Liver (tissue), 8 donors: ENCODE measurements at regions not wholly inside any gene's neighbourhood (a gene's known extent, or its start where the extent isn't known, plus 50 kb on each side); places are given as distances from the start of the nearest gene placed in this dataset.

Source experiments
- DNase-seq: peaks from one replicate; pipeline ENCODE4 v3.0.0-alpha.2; 2017; ENCODE audit warnings: low spot score
- H3K27ac ChIP-seq, 2 donors: one replicate each; pipeline ENCODE4 v1.7.0; 2013; ENCODE audit warnings: inconsistent platforms in 2 of 2, low read length in 2 of 2, control low read depth in 1 of 2, low read depth in 1 of 2, mild to moderate bottlenecking in 1 of 2
- H3K27me3 ChIP-seq, 4 donors: one replicate each; pipeline versions ENCODE4 v1.6.1 to v1.7.0; 2013; ENCODE audit warnings: low read length in 3 of 4, inconsistent platforms in 1 of 4, mild to moderate bottlenecking in 1 of 4, moderate library complexity in 1 of 4; ENCODE audit not compliant: control insufficient read depth in 4 of 4, insufficient read depth in 4 of 4
- H3K36me3 ChIP-seq, 4 donors: one replicate each; pipeline versions ENCODE4 v1.6.1 to v1.7.0; 2013; ENCODE audit warnings: low read length in 3 of 4, mild to moderate bottlenecking in 3 of 4, low read depth in 1 of 4, moderate library complexity in 1 of 4; ENCODE audit not compliant: control insufficient read depth in 4 of 4, insufficient read depth in 3 of 4
- H3K4me1 ChIP-seq, 4 donors: one replicate each; pipeline versions ENCODE4 v1.6.1 to v1.7.0; 2013; ENCODE audit warnings: low read length in 3 of 4, mild to moderate bottlenecking in 3 of 4, moderate library complexity in 1 of 4; ENCODE audit not compliant: control insufficient read depth in 4 of 4, insufficient read depth in 4 of 4
- H3K4me3 ChIP-seq, 3 donors: one replicate each; pipeline versions ENCODE4 v1.6.1 to v1.7.0; 2013; ENCODE audit warnings: low read length in 3 of 3, control low read depth in 1 of 3, low read depth in 1 of 3, mild to moderate bottlenecking in 1 of 3
- H3K9ac ChIP-seq, 2 donors: one replicate each; pipeline ENCODE4 v1.7.0; 2013; ENCODE audit warnings: low read length in 2 of 2, mild to moderate bottlenecking in 2 of 2, moderate library complexity in 2 of 2, control low read depth in 1 of 2, low read depth in 1 of 2
- H3K9me3 ChIP-seq, 4 donors: one replicate each; pipeline versions ENCODE4 v1.6.1 to v1.7.0; 2013; ENCODE audit warnings: low read length in 3 of 4; ENCODE audit not compliant: control insufficient read depth in 4 of 4
- EGR1 ChIP-seq, 2 donors: IDR thresholded peaks; 2 replicates each; pipeline ENCODE4 v1.6.1; 2016 to 2018; ENCODE audit warnings: antibody characterized with exemption in 2 of 2, low read depth in 2 of 2
- FOXA1 ChIP-seq: IDR thresholded peaks from 2 replicates; pipeline ENCODE4 v1.6.1; 2016; ENCODE audit warnings: antibody characterized with exemption
- FOXA2 ChIP-seq: IDR thresholded peaks from 2 replicates; pipeline ENCODE4 v1.6.1; 2016; ENCODE audit warnings: antibody characterized with exemption
- GABPA ChIP-seq, 2 donors: IDR thresholded peaks in 1 of 2; conservative IDR thresholded peaks in 1 of 2; 2 replicates each; pipeline ENCODE4 v1.6.1; 2016; ENCODE audit warnings: antibody characterized with exemption in 2 of 2, mild to moderate bottlenecking in 1 of 2, moderate library complexity in 1 of 2
- HNF4A ChIP-seq, 2 donors: conservative IDR thresholded peaks; 2 replicates each; pipeline ENCODE4 v1.6.1; 2016; ENCODE audit warnings: antibody characterized with exemption in 2 of 2, mild to moderate bottlenecking in 2 of 2
- HNF4G ChIP-seq: IDR thresholded peaks from 2 replicates; pipeline ENCODE4 v1.6.1; 2016; ENCODE audit warnings: antibody characterized with exemption
- MAX ChIP-seq: IDR thresholded peaks from 2 replicates; pipeline ENCODE4 v1.6.1; 2016; ENCODE audit warnings: antibody characterized with exemption
- NR2F2 ChIP-seq: IDR thresholded peaks from 2 replicates; pipeline ENCODE4 v1.6.1; 2016; ENCODE audit warnings: antibody characterized with exemption
- RAD21 ChIP-seq, 2 donors: IDR thresholded peaks; 2 replicates each; pipeline ENCODE4 v1.6.1; 2016; ENCODE audit warnings: antibody characterized with exemption in 2 of 2, mild to moderate bottlenecking in 2 of 2
- REST ChIP-seq: IDR thresholded peaks from 2 replicates; pipeline ENCODE4 v1.6.1; 2016; ENCODE audit warnings: antibody characterized with exemption, mild to moderate bottlenecking
- RXRA ChIP-seq, 2 donors: IDR thresholded peaks; 2 replicates each; pipeline ENCODE4 v1.6.1; 2017 to 2018; ENCODE audit warnings: antibody characterized with exemption in 2 of 2, mild to moderate bottlenecking in 1 of 2
- TAF1 ChIP-seq: conservative IDR thresholded peaks from 2 replicates; pipeline ENCODE4 v1.6.1; 2016; ENCODE audit warnings: antibody characterized with exemption, mild to moderate bottlenecking
- YY1 ChIP-seq: IDR thresholded peaks from 2 replicates; pipeline ENCODE4 v1.6.1; 2016; ENCODE audit warnings: antibody characterized with exemption, mild to moderate bottlenecking
- WGBS: extraction: QIAGEN DNeasy Blood & Tissue Kit; methylation state at CpG from one replicate; pipeline ENCODE4 v1.1.7; 2013; 5-methylcytosine and 5-hydroxymethylcytosine counted together
- TF ChIP-seq, protein P1 (sequence below): IDR thresholded peaks from 2 replicates; pipeline ENCODE4 v1.6.1; 2016; ENCODE audit warnings: antibody characterized with exemption
- TF ChIP-seq, protein P2 (sequence below): fragments of 150-350 bp; IDR thresholded peaks from 2 replicates; pipeline ENCODE4 v1.5.1; 2017; ENCODE audit warnings: improper control_type of control experiment, low read depth, low read length; ENCODE audit not compliant: missing input control
- donor health status: healthy.
- donor health status: healthy.
- donor health status: healthy.
- donor health status: healthy.
- donor health status: healthy.

DNA sequence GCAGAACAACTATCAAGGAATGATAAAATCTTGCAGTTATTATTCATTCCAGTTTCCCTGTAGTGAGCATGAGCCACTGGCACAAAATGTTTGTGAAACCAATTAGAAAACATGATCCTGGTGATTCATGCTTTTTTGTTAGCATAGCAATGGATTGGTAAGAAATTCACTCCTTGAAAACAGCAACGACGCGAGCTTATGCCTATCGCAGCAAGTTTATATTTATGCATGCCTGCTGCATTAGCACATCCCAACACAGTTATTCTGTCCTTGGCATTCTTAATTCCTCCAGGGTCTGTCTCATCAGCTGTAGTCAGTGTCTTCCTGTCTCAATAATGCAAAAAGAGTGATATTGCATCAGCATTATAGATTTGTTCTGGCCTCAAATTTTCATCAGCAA lies 975.9 kb downstream of the STIM2 start:
- Histone ChIP-seq H3K27me3 (peaks cover 0 to 4% (median 0%) of the 10 kb centered on the region in 4 donors), H3K9ac (no peak overlapping the region), H3K27ac (no peak overlapping the region), H3K4me3 (no peak overlapping the region), H3K4me1 (no peaks in the 10 kb centered on the region), H3K9me3 (no peaks in the 10 kb centered on the region), H3K36me3 (no peaks in the 10 kb centered on the region)
- no peak for TF ChIP-seq RXRA (IDR thresholded peaks at IDR 0.05)
- no peak for DNase-seq
- WGBS, result 93% methylated on average over 4 of the region's 4 CpGs

- no peak overlapping the region for H3K27ac ChIP-seq
- H3K9me3 ChIP-seq, result no peaks in the 10 kb centered on the region
- no peak overlapping the region for H3K9ac ChIP-seq
- H3K27me3 ChIP-seq, result peaks cover 0 to 3% (median 0%) of the 10 kb centered on the region in 4 donors
- no peaks in the 10 kb centered on the region for H3K36me3 ChIP-seq
- DNase-seq, result no peak
- H3K4me3 ChIP-seq, result no peak overlapping the region
- TF ChIP-seq EGR1 (IDR thresholded peaks at IDR 0.05; ENCODE audit: low read depth in 2 of 2), result no peak
- no peak for TF ChIP-seq RXRA (IDR thresholded peaks at IDR 0.05)
- no peak for TF ChIP-seq HNF4A (conservative IDR thresholded peaks at IDR 0.05)
- TF ChIP-seq MAX, result no peak
- no peak for TF ChIP-seq YY1
- TF ChIP-seq GABPA (IDR thresholded peaks at IDR 0.05 in 1 of 2, conservative IDR thresholded peaks at IDR 0.05 in 1 of 2), result no peak
- TF ChIP-seq HNF4G, result no peak
- TF ChIP-seq, protein P1, sequence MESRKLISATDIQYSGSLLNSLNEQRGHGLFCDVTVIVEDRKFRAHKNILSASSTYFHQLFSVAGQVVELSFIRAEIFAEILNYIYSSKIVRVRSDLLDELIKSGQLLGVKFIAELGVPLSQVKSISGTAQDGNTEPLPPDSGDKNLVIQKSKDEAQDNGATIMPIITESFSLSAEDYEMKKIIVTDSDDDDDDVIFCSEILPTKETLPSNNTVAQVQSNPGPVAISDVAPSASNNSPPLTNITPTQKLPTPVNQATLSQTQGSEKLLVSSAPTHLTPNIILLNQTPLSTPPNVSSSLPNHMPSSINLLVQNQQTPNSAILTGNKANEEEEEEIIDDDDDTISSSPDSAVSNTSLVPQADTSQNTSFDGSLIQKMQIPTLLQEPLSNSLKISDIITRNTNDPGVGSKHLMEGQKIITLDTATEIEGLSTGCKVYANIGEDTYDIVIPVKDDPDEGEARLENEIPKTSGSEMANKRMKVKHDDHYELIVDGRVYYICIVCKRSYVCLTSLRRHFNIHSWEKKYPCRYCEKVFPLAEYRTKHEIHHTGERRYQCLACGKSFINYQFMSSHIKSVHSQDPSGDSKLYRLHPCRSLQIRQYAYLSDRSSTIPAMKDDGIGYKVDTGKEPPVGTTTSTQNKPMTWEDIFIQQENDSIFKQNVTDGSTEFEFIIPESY, result no peak
- no peak for TF ChIP-seq NR2F2
- TF ChIP-seq REST, result no peak
- TF ChIP-seq, protein P2, sequence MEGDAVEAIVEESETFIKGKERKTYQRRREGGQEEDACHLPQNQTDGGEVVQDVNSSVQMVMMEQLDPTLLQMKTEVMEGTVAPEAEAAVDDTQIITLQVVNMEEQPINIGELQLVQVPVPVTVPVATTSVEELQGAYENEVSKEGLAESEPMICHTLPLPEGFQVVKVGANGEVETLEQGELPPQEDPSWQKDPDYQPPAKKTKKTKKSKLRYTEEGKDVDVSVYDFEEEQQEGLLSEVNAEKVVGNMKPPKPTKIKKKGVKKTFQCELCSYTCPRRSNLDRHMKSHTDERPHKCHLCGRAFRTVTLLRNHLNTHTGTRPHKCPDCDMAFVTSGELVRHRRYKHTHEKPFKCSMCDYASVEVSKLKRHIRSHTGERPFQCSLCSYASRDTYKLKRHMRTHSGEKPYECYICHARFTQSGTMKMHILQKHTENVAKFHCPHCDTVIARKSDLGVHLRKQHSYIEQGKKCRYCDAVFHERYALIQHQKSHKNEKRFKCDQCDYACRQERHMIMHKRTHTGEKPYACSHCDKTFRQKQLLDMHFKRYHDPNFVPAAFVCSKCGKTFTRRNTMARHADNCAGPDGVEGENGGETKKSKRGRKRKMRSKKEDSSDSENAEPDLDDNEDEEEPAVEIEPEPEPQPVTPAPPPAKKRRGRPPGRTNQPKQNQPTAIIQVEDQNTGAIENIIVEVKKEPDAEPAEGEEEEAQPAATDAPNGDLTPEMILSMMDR, result no peak
- no peak for TF ChIP-seq FOXA1
- TF ChIP-seq FOXA2, result no peak
- TF ChIP-seq RAD21 (IDR thresholded peaks at IDR 0.05), result no peak
- TF ChIP-seq TAF1, result no peak
- no peaks in the 10 kb centered on the region for H3K4me1 ChIP-seq
Observed at GRCh38 chr4:27843776-27844175, 983.1 kb downstream of the STIM2 start.
